Kidney (tissue), 13 donors: ENCODE measurements at regions not wholly inside any gene's neighbourhood (a gene's known extent, or its start where the extent isn't known, plus 50 kb on each side); places are given as distances from the start of the nearest gene placed in this dataset.

Source experiments
- DNase-seq, 5 donors: peaks; one replicate each; pipeline ENCODE4 v3.0.0-alpha.2; 2013 to 2020
- FAIRE-seq: peaks from 2 replicates; lab custom pipeline; 2012; peaks lifted over from hg19 to GRCh38; lab: Jason Lieb, UNC
- H3K27ac ChIP-seq, 2 donors: one replicate each; pipeline ENCODE4 v1.7.0; 2013; ENCODE audit warnings: low read depth in 2 of 2, low read length in 2 of 2, inconsistent platforms in 1 of 2
- H3K27me3 ChIP-seq: one replicate; pipeline ENCODE4 v1.7.1; 2013; ENCODE audit warnings: low read length, inconsistent platforms; ENCODE audit not compliant: control insufficient read depth, insufficient read depth
- H3K36me3 ChIP-seq, 3 donors: one replicate each; pipeline versions ENCODE4 v1.7.0 to v1.7.1; 2013; ENCODE audit warnings: low read length in 3 of 3, control low read depth in 1 of 3, inconsistent platforms in 1 of 3; ENCODE audit not compliant: insufficient read depth in 3 of 3, control insufficient read depth in 2 of 3
- H3K4me1 ChIP-seq, 3 donors: one replicate each; pipeline versions ENCODE4 v1.7.0 to v1.7.1; 2013; ENCODE audit warnings: low read length in 3 of 3, inconsistent platforms in 1 of 3, low read depth in 1 of 3; ENCODE audit not compliant: control insufficient read depth in 2 of 3, insufficient read depth in 2 of 3
- H3K4me3 ChIP-seq, 3 donors: one replicate each; pipeline versions ENCODE4 v1.7.0 to v1.8.1; 2013; ENCODE audit warnings: low read length in 3 of 3, control low read depth in 1 of 3, inconsistent platforms in 1 of 3
- H3K9ac ChIP-seq, 3 donors: one replicate each; pipeline versions ENCODE4 v1.7.0 to v1.7.1; 2013; ENCODE audit warnings: low read length in 3 of 3, control low read depth in 1 of 3, inconsistent platforms in 1 of 3
- H3K9me3 ChIP-seq, 3 donors: one replicate each; pipeline versions ENCODE4 v1.7.0 to v1.7.1; 2013; ENCODE audit warnings: low read length in 3 of 3, control low read depth in 1 of 3, inconsistent platforms in 1 of 3; ENCODE audit not compliant: control insufficient read depth in 2 of 3, insufficient read depth in 1 of 3
- CTCF ChIP-seq: IDR thresholded peaks from 3 replicates; pipeline ENCODE4 v1.5.1; 2012; ENCODE audit warnings: mild to moderate bottlenecking, moderate library complexity, borderline replicate concordance; ENCODE audit not compliant: insufficient read depth; ENCODE audit errors: extremely low read depth
- intact Hi-C: fragments of 100-400 bp; cut with DNase I; formaldehyde crosslinking; loops from one replicate; pipeline ENCODE4 v1.11.1; 2022
- donor health status: control.
- donor health status: control.
- donor health status: control.
- donor health status: control.
- donor health status: control.
- donor health status: DM: yes; HTN: yes; CAD: no.
- donor health status: Normal renal cell carcinoma (clear cell type).

- no peak for DNase-seq
- Histone ChIP-seq H3K9ac (no peak overlapping the region), H3K27ac (no peak overlapping the region), H3K4me1 (no peaks in the 10 kb centered on the region), H3K9me3 (no peaks in the 10 kb centered on the region), H3K27me3 (no peaks in the 10 kb centered on the region), H3K36me3 (no peaks in the 10 kb centered on the region), H3K4me3 (no peak overlapping the region)
- FAIRE-seq, result no peak
- intact Hi-C loops, result no loop called here
- TF ChIP-seq CTCF, result no peak
Measured at GRCh38 chr4:67104145-67104544, 441.2 kb downstream of the CENPC start.

- no peak for TF ChIP-seq CTCF
- FAIRE-seq, result no peak
- intact Hi-C loops, result no loop called here
Measured at GRCh38 chr4:67103001-67103747, 442.1 kb downstream of the CENPC start.

GRCh38 chr4:67101612-67102011 lies 443.7 kb downstream of the CENPC start:
- no peak overlapping the region for H3K27ac ChIP-seq
- TF ChIP-seq CTCF, result no peak
- FAIRE-seq (no peak), DNase-seq (no peak)
- intact Hi-C loops, result no loop called here
- H3K36me3 ChIP-seq, result no peaks in the 10 kb centered on the region
- H3K4me3 ChIP-seq, result no peak overlapping the region
- no peaks in the 10 kb centered on the region for H3K4me1 ChIP-seq
- H3K9ac ChIP-seq, result no peak overlapping the region
- H3K9me3 ChIP-seq, result no peaks in the 10 kb centered on the region
- H3K27me3 ChIP-seq, result no peaks in the 10 kb centered on the region

More at GRCh38 chr4:67103001-67103747, 442.1 kb downstream of the CENPC start:
- no peaks in the 10 kb centered on the region for H3K36me3 ChIP-seq
- no peak overlapping the region for H3K9ac ChIP-seq
- no peak overlapping the region for H3K4me3 ChIP-seq
- no peaks in the 10 kb centered on the region for H3K4me1 ChIP-seq
- no peaks in the 10 kb centered on the region for H3K27me3 ChIP-seq
- H3K27ac ChIP-seq, result no peak overlapping the region
- H3K9me3 ChIP-seq, result no peaks in the 10 kb centered on the region
- DNase-seq, result no peak

- Histone ChIP-seq H3K9me3 (no peaks in the 10 kb centered on the region), H3K27ac (no peak overlapping the region), H3K4me3 (no peak overlapping the region), H3K36me3 (no peaks in the 10 kb centered on the region), H3K4me1 (no peaks in the 10 kb centered on the region), H3K9ac (no peak overlapping the region), H3K27me3 (no peaks in the 10 kb centered on the region)
- DNase-seq (no peak), FAIRE-seq (no peak)
- no peak for TF ChIP-seq CTCF
- intact Hi-C loops, result no loop called here
Measured at GRCh38 chr4:67092351-67092750, 453.0 kb downstream of the CENPC start.
